NCI-H2227 (cell line): ENCODE measurements at regions not wholly inside any gene's neighbourhood (a gene's known extent, or its start where the extent isn't known, plus 50 kb on each side); places are given as distances from the start of the nearest gene placed in this dataset.

Experiments
- DNase-seq: peaks from one replicate; lab custom pipeline; 2025; ENCODE audit not compliant: unreplicated experiment; lab: John Stamatoyannopoulos, UW

- DNase-seq = no peak
Observed at GRCh38 chr1:96473791-96474434, 247.7 kb upstream of the PTBP2 start.

DNA sequence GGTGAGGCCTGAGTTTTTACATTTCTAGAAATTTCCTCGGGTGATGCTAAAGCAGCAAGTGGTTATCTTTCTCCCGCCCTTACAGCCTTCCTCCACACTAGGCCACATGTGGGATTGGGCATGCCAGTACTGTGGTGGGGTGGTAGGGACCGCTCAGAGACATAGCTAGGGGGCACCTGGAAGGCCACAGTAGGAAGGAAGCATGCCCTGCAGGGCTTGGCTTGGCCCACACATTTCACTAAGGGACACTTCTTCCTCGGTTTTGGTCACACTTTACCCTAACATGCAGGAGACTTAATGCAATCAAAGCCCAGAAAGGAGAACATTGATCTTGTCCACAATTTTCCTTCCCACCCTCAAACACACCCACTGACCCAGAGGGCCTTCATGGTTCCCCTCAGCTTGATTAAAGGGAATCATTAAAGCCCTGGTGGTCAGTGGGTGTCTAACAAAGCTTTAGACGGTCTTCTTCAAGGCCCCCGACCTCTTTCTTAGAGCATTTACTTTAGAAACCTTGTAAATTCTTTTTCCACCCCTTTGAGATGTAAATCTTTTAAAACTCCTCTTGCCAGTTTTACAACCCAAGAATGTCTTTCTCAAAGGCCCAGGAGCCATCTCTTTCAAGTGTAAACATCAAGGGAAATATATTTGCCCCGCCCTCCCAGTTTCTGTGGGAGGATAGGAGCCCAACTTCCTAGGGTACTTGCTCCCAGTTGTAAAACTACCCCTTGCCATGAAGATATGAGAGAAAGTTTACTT lies 246.4 kb upstream of the PTBP2 start:
- DNase-seq = no peak

DNA sequence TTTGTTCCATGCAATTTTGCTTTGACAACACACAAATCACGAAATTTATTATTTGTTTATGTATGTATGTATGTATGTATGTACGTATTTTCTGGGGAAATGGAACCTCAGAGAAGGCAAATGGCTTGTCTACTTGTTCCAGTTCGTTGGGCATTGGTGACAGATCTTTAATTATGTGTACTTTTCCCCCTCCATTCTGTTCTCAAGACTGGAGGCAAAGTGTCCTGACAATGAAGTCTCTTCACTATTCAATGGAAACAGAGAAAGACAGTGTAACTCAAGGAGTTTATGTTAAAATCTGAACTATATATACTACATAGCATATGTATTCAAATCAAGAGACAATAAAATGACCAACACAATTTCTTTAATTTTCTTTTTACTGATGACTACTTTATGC lies 245.7 kb upstream of the PTBP2 start:
- no peak for DNase-seq

DNA sequence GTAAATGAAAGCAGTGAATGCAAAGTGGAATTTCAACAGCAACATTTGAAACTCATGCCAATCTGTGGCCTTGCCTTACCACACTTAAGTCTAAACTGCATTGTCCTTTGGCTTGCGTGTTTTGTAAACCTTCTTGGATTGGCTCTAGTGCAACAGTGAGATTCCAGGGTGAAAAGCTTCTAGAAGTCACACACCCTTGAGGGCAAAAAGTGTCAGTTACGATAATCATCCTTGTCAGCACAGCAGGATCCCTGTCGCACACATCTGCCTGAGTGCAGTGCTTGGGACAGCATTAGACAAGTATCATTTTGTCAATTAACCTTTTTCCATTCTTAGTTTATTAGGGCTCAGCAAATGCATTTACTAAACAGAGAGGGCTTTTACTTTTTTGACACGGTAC lies 243.4 kb upstream of the PTBP2 start:
- DNase-seq = peak; percentile 39

- DNase-seq = no peak
Observed at GRCh38 chr1:96481409-96481808, 240.2 kb upstream of the PTBP2 start.

GRCh38 chr1:96482616-96483015 lies 239.0 kb upstream of the PTBP2 start:
- DNase-seq = peak; percentile 12

GRCh38 chr1:96487394-96487793 lies 234.2 kb upstream of the PTBP2 start:
- no peak for DNase-seq

DNA sequence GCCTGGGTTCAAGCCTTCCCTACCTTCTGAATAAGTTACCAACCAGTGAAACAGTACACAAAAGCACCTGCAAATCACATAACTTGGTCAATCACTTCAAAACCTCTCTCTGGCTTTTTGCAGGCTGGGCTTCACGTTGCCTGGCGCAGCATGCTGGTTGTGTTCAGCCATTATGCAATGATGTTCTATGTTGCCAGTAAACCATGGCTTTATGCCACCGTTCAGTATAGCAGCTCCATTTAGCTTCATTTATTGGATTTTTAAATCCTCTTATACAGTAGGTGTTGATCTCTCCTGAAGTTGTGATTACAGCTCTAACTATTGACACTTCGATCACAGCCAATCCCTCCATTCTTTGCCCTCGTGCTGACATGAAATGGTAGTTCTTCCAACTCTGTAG lies 233.6 kb upstream of the PTBP2 start:
- no peak for DNase-seq

DNA sequence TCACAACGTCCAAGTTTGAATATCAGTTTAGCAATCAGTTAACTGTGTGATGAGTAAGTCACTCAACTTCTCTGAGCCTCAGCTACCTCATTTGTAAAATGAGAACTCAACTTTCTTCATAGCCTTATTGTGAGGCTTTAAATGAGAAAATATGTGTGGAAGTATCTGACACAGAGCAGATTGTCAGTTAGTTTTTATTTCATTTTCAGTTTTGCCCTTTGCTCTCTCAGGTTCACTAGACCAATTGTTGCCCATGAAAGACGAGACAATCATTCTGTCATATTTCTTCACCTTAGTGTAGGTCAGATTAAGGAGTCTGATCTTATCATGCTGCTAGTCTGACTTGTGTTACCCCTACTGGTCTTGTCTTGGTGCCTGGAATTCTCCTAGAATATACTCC lies 232.8 kb upstream of the PTBP2 start:
- no peak for DNase-seq

DNA sequence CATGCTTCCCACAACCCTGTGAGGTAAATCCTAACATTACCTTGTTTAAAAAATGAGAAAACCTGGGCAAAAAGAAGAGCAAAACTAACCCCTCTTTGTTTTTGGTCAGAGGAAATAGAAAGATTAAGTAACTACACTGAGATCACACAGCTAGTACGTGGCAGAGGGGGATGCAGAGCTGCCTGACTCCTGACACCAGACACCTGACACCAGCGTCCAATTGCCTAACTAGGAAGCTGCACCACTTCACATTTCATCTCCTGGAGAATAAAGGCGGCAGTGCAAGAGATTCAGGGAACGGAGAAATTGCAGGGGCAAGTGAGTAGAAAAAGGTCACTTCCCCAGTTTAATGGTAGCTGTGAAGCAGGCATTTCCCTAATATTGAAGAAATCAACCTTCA lies 229.3 kb upstream of the PTBP2 start:
- peak; percentile 12 for DNase-seq

GRCh38 chr1:96498744-96499340 lies 222.7 kb upstream of the PTBP2 start:
- DNase-seq = no peak

GRCh38 chr1:96508233-96508632 lies 213.4 kb upstream of the PTBP2 start:
- DNase-seq = peak; percentile 19

DNA sequence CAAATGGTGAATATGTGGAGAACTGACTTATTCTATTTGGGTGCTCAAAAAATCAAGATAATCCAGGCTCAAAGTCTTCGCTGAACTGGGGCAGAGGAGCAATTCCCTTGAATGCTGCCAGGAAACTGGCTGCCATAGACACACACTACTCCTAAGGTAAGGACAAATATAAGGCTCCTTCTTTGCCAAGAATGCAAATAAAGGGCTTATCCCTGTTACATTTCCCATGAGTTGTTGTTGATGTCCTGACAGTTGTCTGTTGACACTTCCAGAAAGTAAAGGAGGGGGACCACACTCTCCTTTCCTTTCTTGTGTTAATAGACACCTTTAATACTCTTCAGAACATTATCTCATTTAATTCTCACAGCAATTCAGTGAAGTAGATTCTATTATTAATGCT lies 212.2 kb upstream of the PTBP2 start:
- DNase-seq = no peak

- DNase-seq = no peak
Observed at GRCh38 chr1:96509951-96510350, 211.6 kb upstream of the PTBP2 start.

DNA sequence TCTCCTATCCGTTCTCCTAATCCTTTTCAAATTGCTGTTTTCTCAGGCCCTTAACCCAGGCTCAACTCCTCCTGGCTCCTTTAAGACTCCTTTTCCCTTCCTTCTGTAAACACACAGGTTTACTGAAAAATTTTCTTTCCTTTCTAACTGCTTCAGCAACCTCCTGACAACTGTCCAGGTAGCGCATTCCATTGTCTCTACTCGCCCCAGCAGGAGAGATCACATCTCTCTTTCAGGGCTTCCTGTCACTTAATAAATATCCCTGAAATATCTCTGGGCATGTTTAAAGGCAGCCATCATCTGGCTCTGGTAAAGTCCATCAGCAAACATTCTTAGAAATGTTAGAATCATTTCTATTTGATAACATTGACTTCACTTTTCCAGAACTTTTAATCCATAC lies 211.2 kb upstream of the PTBP2 start:
- DNase-seq = no peak

DNA sequence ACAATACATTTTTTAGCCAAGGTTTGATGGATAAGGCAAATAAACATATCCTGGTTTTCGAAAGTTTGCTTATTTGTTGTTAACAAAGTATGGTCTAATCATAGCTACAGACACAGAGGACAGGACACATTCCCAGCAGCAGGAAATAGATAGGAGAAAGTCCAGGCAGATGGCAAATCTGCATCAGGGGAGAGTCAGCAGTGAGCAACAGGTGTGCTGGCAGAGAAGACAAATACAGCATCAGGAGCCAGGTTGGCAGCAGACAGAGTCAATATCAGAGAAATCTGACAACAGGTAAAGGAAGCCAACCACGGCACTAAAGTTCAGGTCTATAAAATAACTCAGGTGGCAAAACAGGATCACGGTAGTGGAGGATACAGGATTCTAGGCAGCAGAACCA lies 210.7 kb upstream of the PTBP2 start:
- DNase-seq = no peak

GRCh38 chr1:96513136-96513535 lies 208.4 kb upstream of the PTBP2 start:
- DNase-seq = no peak

DNA sequence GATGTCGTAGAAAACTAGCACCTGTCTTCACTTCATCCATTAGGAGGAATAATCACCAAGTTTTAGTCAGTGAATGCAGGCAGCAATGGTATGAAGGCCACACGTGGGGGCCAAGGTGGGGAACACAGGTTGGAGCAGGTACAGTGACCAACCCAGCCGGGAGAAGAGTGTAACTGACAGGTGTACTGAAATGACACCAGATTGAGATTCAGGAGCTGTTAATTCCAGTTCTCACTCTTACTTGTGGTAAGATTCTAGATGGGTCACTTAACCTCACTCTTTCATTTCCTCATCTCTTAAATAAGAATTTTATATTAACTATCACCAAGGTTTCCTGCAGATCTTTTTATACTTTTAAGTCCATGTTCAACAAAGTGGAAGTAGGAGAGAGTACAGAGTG lies 206.2 kb upstream of the PTBP2 start:
- DNase-seq = no peak

DNA sequence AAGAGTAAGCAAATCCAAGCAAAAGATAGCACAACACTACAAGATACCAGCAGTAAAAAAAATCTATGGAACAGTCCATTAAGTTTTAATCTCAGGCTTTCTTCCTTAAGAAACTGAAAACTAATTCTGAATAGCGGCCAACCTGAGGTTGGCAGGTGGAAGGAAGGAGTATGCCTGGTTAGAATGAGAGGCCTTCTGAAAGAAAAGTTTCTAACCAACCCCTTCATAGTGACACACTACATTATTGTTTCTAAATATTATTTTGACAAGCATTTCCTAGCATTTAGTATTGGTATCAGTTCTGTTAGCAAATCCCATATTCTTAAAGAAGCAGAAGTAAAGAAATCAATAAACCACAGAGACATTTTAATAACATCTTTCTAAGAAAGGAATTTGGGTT lies 205.7 kb upstream of the PTBP2 start:
- no peak for DNase-seq

DNA sequence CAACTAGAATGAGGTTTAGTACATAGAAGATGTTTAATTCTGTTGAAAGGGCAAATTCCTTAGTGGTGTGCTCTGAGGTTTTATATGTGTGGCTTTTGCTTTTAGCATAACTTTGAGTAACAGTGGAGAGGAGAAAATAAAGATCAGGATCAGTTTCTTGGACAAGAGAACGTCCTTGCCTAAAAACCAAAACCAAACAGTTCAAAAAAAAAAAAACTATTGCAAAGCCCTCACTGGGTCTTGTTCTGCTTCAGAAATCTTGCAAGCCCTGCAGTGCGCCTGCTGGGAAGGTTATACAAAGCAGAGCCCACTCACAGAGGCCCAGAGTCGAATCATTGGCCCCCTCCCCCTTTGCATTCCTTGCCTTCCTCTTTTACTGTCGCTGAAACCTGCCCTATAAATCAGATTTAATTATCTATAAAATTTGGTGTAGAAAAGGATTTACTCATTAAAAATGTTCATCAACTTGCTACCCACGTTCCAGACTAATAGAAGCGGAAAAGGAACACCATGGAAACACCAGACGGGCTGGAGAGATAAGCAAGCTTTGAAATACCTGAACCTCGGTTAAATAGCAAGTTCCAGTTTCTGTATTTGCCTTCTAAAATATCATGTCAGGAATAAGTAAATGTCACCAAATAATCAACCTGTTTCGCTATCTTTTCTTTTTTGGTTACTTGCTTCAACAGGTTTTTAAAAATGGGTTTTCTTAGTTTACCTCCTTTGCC lies 201.6 kb upstream of the PTBP2 start:
- no peak for DNase-seq

GRCh38 chr1:96520579-96520947 lies 201.0 kb upstream of the PTBP2 start:
- no peak for DNase-seq

GRCh38 chr1:96521010-96521409 lies 200.6 kb upstream of the PTBP2 start:
- DNase-seq = no peak
